GM13977 (cell line): ENCODE measurements at regions not wholly inside any gene's neighbourhood (a gene's known extent, or its start where the extent isn't known, plus 50 kb on each side); places are given as distances from the start of the nearest gene placed in this dataset.
"Not testable (repeated sequence)": the region's sequence is repeated elsewhere in the genome, so short reads cannot be mapped to it uniquely, and the experiment has no call there.

Source experiments
- DNase-seq: peaks from one replicate; pipeline ENCODE4 v3.0.0; 2012; ENCODE audit warnings: low spot score
- CTCF ChIP-seq: IDR thresholded peaks from 2 replicates; pipeline ENCODE4 v1.5.1; 2012; ENCODE audit warnings: mild to moderate bottlenecking, control low read depth; ENCODE audit not compliant: insufficient read depth; ENCODE audit errors: extremely low read depth, missing control alignments
- in situ Hi-C: fragments of 300-500 bp; cut with MboI; formaldehyde crosslinking; loops from one replicate; pipeline ENCODE4 v1.12.0; 2022; ENCODE audit warnings: low sequenced_read_pairs, low pct_unique_long_range_greater_than_20kb, mixed read lengths, inconsistent platforms; ENCODE audit not compliant: unreplicated experiment

GRCh38 chr16:52680993-52681392 is 134.1 kb upstream of the TOX3 start:
- no peak for DNase-seq
- in situ Hi-C loops: no loop called here
- no peak for TF ChIP-seq CTCF

GRCh38 chr16:52677501-52677900 is 130.6 kb upstream of the TOX3 start:
- in situ Hi-C loops: no loop called here
- no peak for TF ChIP-seq CTCF
- no peak for DNase-seq

DNA sequence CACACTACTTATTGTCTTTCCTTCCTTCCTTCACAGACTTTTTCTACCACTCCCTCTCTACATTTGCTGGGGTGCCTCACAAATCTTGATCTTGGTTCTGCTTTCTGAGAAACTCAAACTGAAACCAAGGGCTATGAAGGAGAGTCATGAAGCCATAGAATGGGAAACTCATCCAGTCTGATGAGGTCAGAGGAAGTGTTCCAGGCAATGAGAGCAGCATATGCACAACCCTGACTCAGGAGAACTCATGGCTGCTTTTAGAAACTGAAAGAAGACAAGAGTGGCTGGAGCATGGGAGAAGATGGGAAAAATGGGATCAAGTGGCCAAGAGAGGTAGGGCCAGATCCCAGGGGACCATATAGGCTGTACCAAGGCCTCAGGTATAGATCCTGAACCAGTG is 130.0 kb upstream of the TOX3 start:
- no peak for DNase-seq
- TF ChIP-seq CTCF: no peak
- in situ Hi-C loops: no loop called here

DNA sequence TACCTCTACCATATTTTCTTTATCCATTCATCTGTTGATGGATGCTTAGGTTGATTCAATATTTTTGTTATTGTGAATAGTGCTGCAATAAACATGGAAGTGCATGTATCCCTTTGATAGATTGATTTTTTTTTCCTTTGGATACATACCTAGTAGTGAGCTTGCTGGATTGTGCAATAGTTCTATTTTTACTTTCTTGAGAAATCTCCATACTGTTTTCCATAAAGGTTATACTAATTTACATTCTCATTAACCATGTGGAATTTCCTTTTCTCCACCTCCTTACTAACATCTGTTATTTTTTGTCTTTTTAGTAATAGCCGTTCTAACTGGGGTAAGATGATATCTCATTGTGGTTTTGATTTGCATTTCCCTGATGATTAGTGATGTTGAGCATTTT is 124.6 kb upstream of the TOX3 start:
- TF ChIP-seq CTCF: no peak
- no peak for DNase-seq
- in situ Hi-C loops: no loop called here

- no peak for TF ChIP-seq CTCF
- in situ Hi-C loops: no loop called here
- DNase-seq: no peak
These were observed 111.0 kb upstream of the TOX3 start for GRCh38 chr16:52657924-52658323.

DNA sequence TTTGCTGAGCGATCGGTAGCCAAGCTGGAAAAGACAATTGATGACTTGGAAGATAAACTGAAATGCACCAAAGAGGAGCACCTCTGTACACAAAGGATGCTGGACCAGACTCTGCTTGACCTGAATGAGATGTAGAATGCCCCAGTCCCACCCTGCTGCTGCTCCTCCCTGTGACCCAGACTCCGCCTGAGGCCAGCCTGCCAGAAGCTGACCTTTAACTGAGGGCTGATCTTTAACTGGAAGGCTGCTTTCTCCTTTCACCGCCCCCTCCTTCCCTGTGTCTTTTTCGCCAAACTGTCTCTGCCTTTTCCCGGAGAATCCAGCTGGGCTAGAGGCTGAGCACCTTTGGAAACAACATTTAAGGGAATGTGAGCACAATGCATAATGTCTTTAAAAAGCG is 109.0 kb upstream of the TOX3 start:
- in situ Hi-C loops, DNase-seq: not testable (repeated sequence)

- in situ Hi-C loops, DNase-seq: not testable (repeated sequence)
These were observed 108.2 kb upstream of the TOX3 start for GRCh38 chr16:52655156-52655555.

GRCh38 chr16:52652033-52652432 is 105.1 kb upstream of the TOX3 start:
- in situ Hi-C loops: no loop called here

More at GRCh38 chr16:52652033-52652432, 105.1 kb upstream of the TOX3 start:
- no peak for TF ChIP-seq CTCF
- no peak for DNase-seq
